22Rv1 (cell line): ENCODE measurements at regions not wholly inside any gene's neighbourhood (a gene's known extent, or its start where the extent isn't known, plus 50 kb on each side); places are given as distances from the start of the nearest gene placed in this dataset.

Source experiments
- CTCF ChIP-seq: fragments of 450-650 bp; IDR thresholded peaks from 2 replicates; pipeline ENCODE4 v1.5.1; 2017; ENCODE audit warnings: mild to moderate bottlenecking
- ZFX ChIP-seq: fragments of 450-650 bp; IDR thresholded peaks from 2 replicates; pipeline ENCODE4 v1.6.1; 2017; ENCODE audit warnings: antibody characterized with exemption, borderline replicate concordance

- TF ChIP-seq CTCF (no peak), ZFX (no peak)
Observed at GRCh38 chr16:8398548-8398947, 191.8 kb downstream of the TMEM114 start.
